ENCODE measurements at regions not wholly inside any gene's neighbourhood (a gene's known extent, or its start where the extent isn't known, plus 50 kb on each side); places are given as distances from the start of the nearest gene placed in this dataset.

DNA sequence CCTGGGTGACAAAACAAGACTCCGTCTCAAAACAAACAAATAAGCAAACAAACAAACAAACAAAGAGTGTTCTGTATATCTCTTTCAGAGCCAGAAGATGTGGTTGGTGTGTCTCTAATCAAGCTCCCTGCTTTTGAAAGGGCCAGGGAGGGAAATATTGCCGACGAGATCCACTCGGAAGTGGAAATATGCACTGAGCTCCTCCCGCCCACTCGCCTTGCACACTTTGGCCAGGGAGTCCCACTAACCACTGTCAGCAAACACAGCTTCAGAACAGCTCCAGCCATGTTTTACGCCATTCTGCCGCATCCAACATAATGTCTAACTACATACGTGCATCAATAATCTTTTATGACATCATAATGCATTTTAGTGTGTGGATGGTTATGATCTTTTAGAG, 155.5 kb upstream of the VSTM2B start:
- TF ChIP-seq CTCF (IDR thresholded peaks at IDR 0.05; ENCODE audit: insufficient read depth, low read length) (no peak), POLR2AphosphoS5 (IDR thresholded peaks at IDR 0.05; ENCODE audit: low read depth) (no peak)
- TF ChIP-seq, protein P1, sequence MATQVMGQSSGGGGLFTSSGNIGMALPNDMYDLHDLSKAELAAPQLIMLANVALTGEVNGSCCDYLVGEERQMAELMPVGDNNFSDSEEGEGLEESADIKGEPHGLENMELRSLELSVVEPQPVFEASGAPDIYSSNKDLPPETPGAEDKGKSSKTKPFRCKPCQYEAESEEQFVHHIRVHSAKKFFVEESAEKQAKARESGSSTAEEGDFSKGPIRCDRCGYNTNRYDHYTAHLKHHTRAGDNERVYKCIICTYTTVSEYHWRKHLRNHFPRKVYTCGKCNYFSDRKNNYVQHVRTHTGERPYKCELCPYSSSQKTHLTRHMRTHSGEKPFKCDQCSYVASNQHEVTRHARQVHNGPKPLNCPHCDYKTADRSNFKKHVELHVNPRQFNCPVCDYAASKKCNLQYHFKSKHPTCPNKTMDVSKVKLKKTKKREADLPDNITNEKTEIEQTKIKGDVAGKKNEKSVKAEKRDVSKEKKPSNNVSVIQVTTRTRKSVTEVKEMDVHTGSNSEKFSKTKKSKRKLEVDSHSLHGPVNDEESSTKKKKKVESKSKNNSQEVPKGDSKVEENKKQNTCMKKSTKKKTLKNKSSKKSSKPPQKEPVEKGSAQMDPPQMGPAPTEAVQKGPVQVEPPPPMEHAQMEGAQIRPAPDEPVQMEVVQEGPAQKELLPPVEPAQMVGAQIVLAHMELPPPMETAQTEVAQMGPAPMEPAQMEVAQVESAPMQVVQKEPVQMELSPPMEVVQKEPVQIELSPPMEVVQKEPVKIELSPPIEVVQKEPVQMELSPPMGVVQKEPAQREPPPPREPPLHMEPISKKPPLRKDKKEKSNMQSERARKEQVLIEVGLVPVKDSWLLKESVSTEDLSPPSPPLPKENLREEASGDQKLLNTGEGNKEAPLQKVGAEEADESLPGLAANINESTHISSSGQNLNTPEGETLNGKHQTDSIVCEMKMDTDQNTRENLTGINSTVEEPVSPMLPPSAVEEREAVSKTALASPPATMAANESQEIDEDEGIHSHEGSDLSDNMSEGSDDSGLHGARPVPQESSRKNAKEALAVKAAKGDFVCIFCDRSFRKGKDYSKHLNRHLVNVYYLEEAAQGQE (IDR thresholded peaks at IDR 0.05; ENCODE audit: insufficient replicate concordance, low read depth): no peak

All from HL-60 (cell line).